NOMO-1 (cell line): ENCODE measurements at regions not wholly inside any gene's neighbourhood (a gene's known extent, or its start where the extent isn't known, plus 50 kb on each side); places are given as distances from the start of the nearest gene placed in this dataset.

ENCODE experiments used
- DNase-seq, 2 experiments: peaks; one replicate each; lab custom pipeline; 2025; ENCODE audit not compliant: unreplicated experiment in 2 of 2; lab: John Stamatoyannopoulos, UW

GRCh38 chr3:8189051-8189450, 312.6 kb upstream of the LMCD1 start:
- no peak for DNase-seq

- no peak for DNase-seq
Observed at GRCh38 chr3:8191406-8191805, 310.2 kb upstream of the LMCD1 start.

GRCh38 chr3:8197384-8197783, 304.2 kb upstream of the LMCD1 start:
- no peak for DNase-seq

DNA sequence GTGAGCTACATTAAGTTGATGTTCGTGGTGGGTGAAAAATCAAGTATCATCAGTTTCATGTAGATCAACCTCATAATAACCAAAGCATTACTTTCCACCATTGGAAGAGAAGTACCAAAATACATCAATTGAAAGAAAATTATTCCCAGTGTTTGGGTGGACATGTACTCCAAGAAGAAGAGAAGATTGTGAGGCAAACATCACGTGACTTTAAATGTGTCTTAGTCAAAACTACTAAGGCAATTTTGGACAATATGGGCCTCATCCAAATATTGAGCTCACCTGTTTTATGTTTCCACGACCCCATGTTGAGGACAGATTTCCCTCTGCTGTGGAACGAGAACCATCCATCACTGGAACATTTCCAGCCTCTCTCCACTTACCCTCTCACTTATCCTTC, 303.0 kb upstream of the LMCD1 start:
- no peak for DNase-seq

- DNase-seq: no peak
Observed at GRCh38 chr3:8200996-8201395, 300.6 kb upstream of the LMCD1 start.

GRCh38 chr3:8201886-8202285, 299.7 kb upstream of the LMCD1 start:
- no peak for DNase-seq

DNA sequence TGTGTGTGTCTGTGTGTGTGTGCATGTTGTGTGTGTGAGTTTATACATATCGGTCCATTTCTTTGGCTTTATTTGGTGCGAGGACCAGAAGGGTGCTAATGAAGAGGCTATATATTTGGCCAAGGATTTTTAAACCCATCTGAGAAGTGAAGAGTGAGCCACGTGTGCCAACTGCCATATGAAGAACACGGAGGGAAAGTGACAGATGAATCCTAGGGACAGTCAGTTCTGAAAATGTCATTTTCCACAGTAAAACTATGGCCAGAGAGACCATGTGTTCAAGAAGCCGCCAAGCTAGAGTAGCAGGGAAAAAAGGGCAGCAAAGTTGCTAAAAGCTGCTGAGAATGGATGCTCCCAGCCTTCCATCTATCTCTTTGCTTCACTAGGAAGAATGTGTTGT, 297.3 kb upstream of the LMCD1 start:
- DNase-seq: no peak

- no peak for DNase-seq
Observed at GRCh38 chr3:8204853-8205650, 296.6 kb upstream of the LMCD1 start.

GRCh38 chr3:8205881-8206280, 295.7 kb upstream of the LMCD1 start:
- no peak for DNase-seq

- no peak for DNase-seq
Observed at GRCh38 chr3:8206971-8207617, 294.5 kb upstream of the LMCD1 start.

DNA sequence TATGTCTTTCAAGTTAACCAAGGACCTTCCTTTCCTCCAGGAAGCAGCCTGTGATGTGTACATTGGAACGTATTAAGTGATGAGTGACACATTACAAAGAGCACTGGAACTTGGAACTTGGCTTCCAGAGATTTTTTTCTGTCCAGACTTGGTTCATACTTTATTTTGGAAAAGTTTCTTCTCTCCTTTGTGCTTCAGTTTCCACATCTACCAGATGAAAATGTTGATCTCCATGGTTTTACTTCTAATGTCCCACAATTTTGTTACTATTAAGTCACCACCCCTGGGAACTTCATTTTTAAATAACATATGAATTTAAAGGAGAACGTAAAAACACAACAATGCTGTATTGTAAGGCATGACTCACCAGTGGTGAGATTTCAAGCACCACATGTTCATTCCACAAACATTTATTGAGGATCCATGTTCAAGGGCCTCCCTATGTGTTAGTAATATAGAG, 290.7 kb upstream of the LMCD1 start:
- no peak for DNase-seq

DNA sequence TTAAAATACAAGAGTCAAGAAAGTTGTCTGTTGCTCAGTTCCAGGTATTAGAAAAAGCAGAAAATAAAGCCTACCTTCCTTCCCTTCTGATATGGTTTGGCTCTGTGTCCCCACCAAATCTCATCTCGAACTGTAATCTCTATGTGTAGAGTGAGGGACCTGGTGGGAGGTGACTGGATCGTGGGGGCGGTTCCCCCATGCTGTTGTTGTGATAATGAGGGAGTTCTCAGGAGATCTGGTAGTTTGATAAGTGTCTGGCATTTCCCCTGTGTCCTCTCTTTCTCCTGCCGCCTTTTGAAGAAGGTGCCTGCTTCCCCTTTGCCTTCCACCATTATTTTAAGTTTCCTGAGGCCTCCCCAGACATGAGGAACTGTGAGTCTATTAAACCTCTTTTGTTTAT, 288.8 kb upstream of the LMCD1 start:
- DNase-seq: no peak

DNA sequence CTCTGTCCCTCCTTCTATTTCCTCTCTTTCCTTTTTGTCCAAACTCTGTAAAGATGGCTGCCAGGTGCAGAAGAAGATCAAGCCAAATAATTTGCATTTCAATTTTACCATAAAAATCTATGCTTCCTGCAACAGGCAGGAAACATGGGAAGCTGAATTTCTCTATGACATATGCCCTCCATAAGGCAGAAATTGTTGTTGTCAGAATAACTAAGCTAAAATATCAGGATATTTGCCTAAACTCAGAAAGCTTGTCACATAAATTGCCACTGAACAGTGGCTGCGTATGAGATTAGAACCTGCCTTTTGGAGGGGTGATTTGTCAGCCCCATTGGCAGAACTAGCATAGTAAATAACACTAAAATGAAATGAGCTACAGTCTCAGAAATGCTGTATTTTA, 288.3 kb upstream of the LMCD1 start:
- no peak for DNase-seq

DNA sequence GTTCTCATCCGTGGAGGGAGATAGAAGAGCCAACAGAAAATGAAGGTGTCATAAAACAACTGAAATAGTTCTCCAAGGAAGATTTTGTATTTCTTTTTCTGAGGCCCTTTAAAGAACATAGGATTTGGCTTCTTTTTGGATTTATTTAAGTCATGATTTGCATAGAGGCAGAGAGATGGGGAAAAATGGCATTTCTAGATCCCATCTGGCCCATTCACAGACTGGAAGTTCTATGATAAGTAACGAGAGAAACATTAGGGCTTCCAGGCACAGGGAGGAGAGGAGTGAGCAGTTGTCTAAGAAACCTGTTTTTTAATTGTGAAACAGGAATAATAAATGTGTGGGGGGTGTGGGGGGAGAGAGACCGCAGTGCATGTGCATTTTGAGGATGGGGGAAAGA, 285.8 kb upstream of the LMCD1 start:
- no peak for DNase-seq

DNA sequence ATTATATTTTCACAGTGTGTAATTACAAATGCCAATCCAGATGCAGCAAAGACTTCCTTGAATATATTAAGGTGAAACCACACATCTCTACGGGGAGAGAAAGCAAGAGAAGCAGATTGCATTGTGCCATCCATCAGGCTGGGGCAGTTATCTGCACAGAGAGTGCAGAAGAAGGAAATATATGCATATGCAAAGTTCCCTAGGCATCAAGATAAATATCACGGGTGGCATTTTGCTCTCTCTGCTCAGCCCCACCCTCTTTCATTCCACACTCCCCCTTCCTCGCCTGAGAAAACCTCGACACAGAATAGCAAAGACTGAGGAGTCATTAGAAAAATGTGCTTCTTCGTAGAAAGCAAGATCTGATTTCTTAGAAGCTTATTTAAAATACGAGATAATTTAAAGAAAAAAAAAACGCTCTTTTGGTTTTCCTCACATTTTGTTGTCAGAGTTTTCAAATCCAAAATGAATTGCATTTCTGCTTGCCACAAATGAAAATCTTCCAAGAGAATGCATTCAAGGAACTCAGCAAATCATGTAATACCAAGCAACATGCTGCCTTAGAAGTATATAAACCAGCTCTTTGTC, 283.2 kb upstream of the LMCD1 start:
- no peak for DNase-seq

DNA sequence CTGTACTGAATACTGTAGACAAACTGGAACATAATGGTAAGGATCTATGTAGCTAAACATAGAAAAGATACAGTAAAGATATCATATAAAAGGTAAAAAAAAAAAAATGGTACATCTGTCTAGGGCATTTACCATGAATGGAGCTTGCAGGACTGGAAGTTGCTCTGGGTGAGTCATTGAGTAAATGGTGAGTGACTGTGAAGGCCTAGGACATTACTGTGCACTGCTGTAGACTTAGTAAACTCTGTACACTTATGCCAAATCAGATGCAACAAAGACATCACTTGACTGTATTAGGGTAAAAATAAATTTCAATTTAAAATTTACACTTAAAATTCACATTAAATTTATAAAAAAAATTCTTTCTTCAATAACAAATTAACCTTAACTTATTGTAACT, 281.3 kb upstream of the LMCD1 start:
- no peak for DNase-seq

DNA sequence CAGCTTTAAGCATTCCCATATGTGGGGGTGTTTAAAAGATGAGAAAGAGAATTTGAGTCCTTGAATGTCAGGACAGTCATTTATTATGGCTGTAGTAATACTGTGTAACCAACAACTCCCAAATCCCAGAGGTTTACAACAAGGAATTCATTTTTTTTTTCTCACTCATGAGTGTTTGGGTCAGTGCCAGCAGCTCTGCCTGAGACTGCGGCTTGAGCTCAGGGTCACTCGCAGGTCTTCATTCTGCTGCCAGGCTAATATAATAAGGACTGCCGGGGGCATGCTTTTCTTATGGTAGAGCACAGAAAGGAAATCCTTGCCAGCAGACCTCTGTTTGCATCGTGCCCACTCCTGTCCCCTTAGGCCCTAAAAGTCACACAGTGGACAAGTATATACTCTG, 277.9 kb upstream of the LMCD1 start:
- no peak for DNase-seq

- DNase-seq: no peak
Observed at GRCh38 chr3:8224941-8225340, 276.7 kb upstream of the LMCD1 start.

- DNase-seq: no peak
Observed at GRCh38 chr3:8233938-8234337, 267.7 kb upstream of the LMCD1 start.

- DNase-seq: no peak
Observed at GRCh38 chr3:8236264-8236663, 265.4 kb upstream of the LMCD1 start.

GRCh38 chr3:8237893-8238292, 263.7 kb upstream of the LMCD1 start:
- no peak for DNase-seq

DNA sequence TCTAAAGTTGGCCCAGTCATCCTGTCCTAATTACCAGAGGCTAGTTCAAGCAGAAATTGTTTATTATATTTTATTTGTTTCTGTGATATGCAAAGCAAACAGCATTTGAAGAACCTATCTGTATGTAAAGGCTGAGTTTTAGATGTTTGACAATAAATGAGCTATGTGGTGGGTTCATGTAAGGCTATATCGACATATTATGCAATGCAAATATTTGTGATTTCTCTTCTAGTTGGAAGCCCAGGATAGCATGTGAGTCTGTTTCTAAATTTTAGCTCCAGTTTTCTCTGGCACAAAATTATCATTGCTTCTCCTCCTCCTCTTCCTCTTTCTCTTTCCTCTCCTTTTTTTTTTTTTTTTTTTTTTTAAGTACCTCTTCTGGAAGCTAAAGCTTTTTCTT, 263.2 kb upstream of the LMCD1 start:
- no peak for DNase-seq
